NCI-H2227 treated with DMSO at 0.1 percent for 48 hours (cell line): ENCODE measurements at regions not wholly inside any gene's neighbourhood (a gene's known extent, or its start where the extent isn't known, plus 50 kb on each side); places are given as distances from the start of the nearest gene placed in this dataset.

Source experiments
- DNase-seq: peaks from one replicate; lab custom pipeline; 2025; lab: John Stamatoyannopoulos, UW

- DNase-seq: no peak
Measured at GRCh38 chr2:120991441-120991840, 255.8 kb downstream of the GLI2 start.

- no peak for DNase-seq
Measured at GRCh38 chr2:120992791-120993555, 257.3 kb downstream of the GLI2 start.

GRCh38 chr2:120993661-120994060, 258.0 kb downstream of the GLI2 start:
- no peak for DNase-seq

GRCh38 chr2:120994301-120994995, 258.8 kb downstream of the GLI2 start:
- no peak for DNase-seq

GRCh38 chr2:120995152-120995551, 259.5 kb downstream of the GLI2 start:
- DNase-seq: no peak

- DNase-seq: no peak
Measured at GRCh38 chr2:120995656-120996190, 260.1 kb downstream of the GLI2 start.

GRCh38 chr2:120999377-121000097, 263.9 kb downstream of the GLI2 start:
- no peak for DNase-seq

GRCh38 chr2:121000804-121001203, 265.1 kb downstream of the GLI2 start:
- DNase-seq: no peak

GRCh38 chr2:121001641-121002040, 266.0 kb downstream of the GLI2 start:
- no peak for DNase-seq

- no peak for DNase-seq
Measured at GRCh38 chr2:121002597-121002996, 266.9 kb downstream of the GLI2 start.

- DNase-seq: no peak
Measured at GRCh38 chr2:121003391-121003790, 267.7 kb downstream of the GLI2 start.

GRCh38 chr2:121004359-121004758, 268.7 kb downstream of the GLI2 start:
- DNase-seq: no peak

GRCh38 chr2:121004950-121005349, 269.3 kb downstream of the GLI2 start:
- DNase-seq: no peak

GRCh38 chr2:121005453-121005852, 269.8 kb downstream of the GLI2 start:
- no peak for DNase-seq

GRCh38 chr2:121006743-121007489, 271.2 kb downstream of the GLI2 start:
- no peak for DNase-seq

GRCh38 chr2:121007490-121007853, 271.8 kb downstream of the GLI2 start:
- no peak for DNase-seq

GRCh38 chr2:121008975-121009374, 273.3 kb downstream of the GLI2 start:
- no peak for DNase-seq

GRCh38 chr2:121010998-121011397, 274.0 kb downstream of the TFCP2L1 start:
- no peak for DNase-seq

- no peak for DNase-seq
Measured at GRCh38 chr2:121014876-121015275, 270.1 kb downstream of the TFCP2L1 start.

GRCh38 chr2:121015971-121016485, 269.0 kb downstream of the TFCP2L1 start:
- no peak for DNase-seq

GRCh38 chr2:121017396-121017795, 267.6 kb downstream of the TFCP2L1 start:
- no peak for DNase-seq
